Sigmoid colon (tissue), 6 donors: ENCODE measurements at regions not wholly inside any gene's neighbourhood (a gene's known extent, or its start where the extent isn't known, plus 50 kb on each side); places are given as distances from the start of the nearest gene placed in this dataset.

Source experiments
- DNase-seq: peaks from one replicate; pipeline ENCODE4 v3.0.0-alpha.2; 2019
- H3K27ac ChIP-seq, 4 donors: fragments of 200-600 bp; sonication (generic); one replicate each; pipeline ENCODE4 v1.5.1; 2016 to 2019; ENCODE audit warnings: mild to moderate bottlenecking in 1 of 4
- H3K27me3 ChIP-seq, 3 donors: fragments of 200-600 bp; sonication (generic); one replicate each; pipeline ENCODE4 v1.5.1; 2019; ENCODE audit warnings: mild to moderate bottlenecking in 1 of 3
- H3K36me3 ChIP-seq, 4 donors: fragments of 200-600 bp; sonication (generic); one replicate each; pipeline ENCODE4 v1.5.1; 2016 to 2019
- H3K4me1 ChIP-seq, 4 donors: fragments of 200-600 bp; sonication (generic); one replicate each; pipeline ENCODE4 v1.5.1; 2017 to 2019
- H3K4me3 ChIP-seq, 4 donors: fragments of 200-600 bp; sonication (generic); one replicate each; pipeline ENCODE4 v1.5.1; 2017 to 2019; ENCODE audit warnings: mild to moderate bottlenecking in 2 of 4, moderate library complexity in 1 of 4
- H3K9me3 ChIP-seq, 4 donors: fragments of 200-600 bp in 3 of 4; sonication (generic) in 3 of 4; one replicate each; pipeline versions ENCODE4 v1.5.1 to v1.6.1; 2013 to 2019
- CTCF ChIP-seq, 4 experiments: fragments of 450-650 bp in 3 of 4; fragments of 200-600 bp in 1 of 4; IDR thresholded peaks; one replicate each; pipeline ENCODE4 v1.5.1; 2016 to 2019; ENCODE audit warnings: antibody characterized with exemption in 4 of 4, mild to moderate bottlenecking in 3 of 4, moderate library complexity in 2 of 4
- EP300 ChIP-seq, 4 donors: sonication (generic); formaldehyde crosslinking; IDR thresholded peaks; one replicate each; pipeline ENCODE4 v1.6.1; 2017; ENCODE audit warnings: antibody characterized with exemption in 4 of 4
- POLR2A ChIP-seq, 2 donors: fragments of 450-650 bp; IDR thresholded peaks; one replicate each; pipeline ENCODE4 v1.6.1; 2016; ENCODE audit warnings: antibody characterized with exemption in 2 of 2, mild to moderate bottlenecking in 2 of 2, moderate library complexity in 2 of 2
- POLR2AphosphoS5 ChIP-seq, 4 donors: sonication (generic); formaldehyde crosslinking; IDR thresholded peaks; one replicate each; pipeline ENCODE4 v1.6.1; 2017; ENCODE audit warnings: antibody characterized with exemption in 4 of 4
- WGBS, 2 donors: extraction: QIAGEN DNeasy Blood & Tissue Kit; methylation state at CpG; one replicate each; pipeline ENCODE4 v1.1.7; 2013; 5-methylcytosine and 5-hydroxymethylcytosine counted together
- intact Hi-C: fragments of 100-400 bp; cut with DNase I; formaldehyde crosslinking; loops from one replicate; pipeline ENCODE4 v1.15.1; 2023
- donor health status: healthy with polysubstance abuse.
- donor health status: healthy.

- no peaks in the 10 kb centered on the region for H3K27me3 ChIP-seq
- peak overlapping the region in 2 of 4 donors; percentile 23 to 29 for H3K27ac ChIP-seq
- H3K4me1 ChIP-seq: peaks cover 0 to 18% (median 11%) of the 10 kb centered on the region in 4 donors
- H3K4me3 ChIP-seq: no peak overlapping the region
- no peaks in the 10 kb centered on the region for H3K36me3 ChIP-seq
- intact Hi-C loops: loop anchor here (10.0 kb wide), 1 partner anchor 537 kb away; no protein-coding TSS in a partner anchor
- WGBS, 2 donors: 25 to 53% methylated on average over 2 of the region's 2 CpGs
- no peak for DNase-seq
- no peak for TF ChIP-seq CTCF (IDR thresholded peaks at IDR 0.05)
- no peak for TF ChIP-seq POLR2AphosphoS5 (IDR thresholded peaks at IDR 0.05)
- TF ChIP-seq POLR2A (IDR thresholded peaks at IDR 0.05): no peak
- TF ChIP-seq EP300 (IDR thresholded peaks at IDR 0.05): no peak
- no peaks in the 10 kb centered on the region for H3K9me3 ChIP-seq
Observed at GRCh38 chr7:17521437-17521836, 223.0 kb downstream of the AHR start.

GRCh38 chr7:17523813-17524739, 225.6 kb downstream of the AHR start:
- Histone ChIP-seq H3K4me3 (no peak overlapping the region), H3K4me1 (peaks cover 0 to 18% (median 11%) of the 10 kb centered on the region in 4 donors), H3K27ac (peak overlapping the region in 1 of 4 donors; percentile 29), H3K36me3 (no peaks in the 10 kb centered on the region), H3K27me3 (no peaks in the 10 kb centered on the region), H3K9me3 (no peaks in the 10 kb centered on the region)
- intact Hi-C loops: loop anchor here (10.0 kb wide), 1 partner anchor 539 kb away; no protein-coding TSS in a partner anchor
- 33 to 56% methylated on average over 7 of the region's 7 CpGs for WGBS, 2 donors
- DNase-seq: no peak
- TF ChIP-seq CTCF (IDR thresholded peaks at IDR 0.05): no peak
- no peak for TF ChIP-seq POLR2A (IDR thresholded peaks at IDR 0.05)
- no peak for TF ChIP-seq EP300 (IDR thresholded peaks at IDR 0.05)
- no peak for TF ChIP-seq POLR2AphosphoS5 (IDR thresholded peaks at IDR 0.05)

- no peak for DNase-seq
- Histone ChIP-seq H3K27ac (peak overlapping the region in 1 of 4 donors; percentile 15), H3K27me3 (no peaks in the 10 kb centered on the region), H3K9me3 (no peaks in the 10 kb centered on the region), H3K4me3 (no peak overlapping the region), H3K36me3 (no peaks in the 10 kb centered on the region), H3K4me1 (peaks cover 0 to 18% (median 11%) of the 10 kb centered on the region in 4 donors)
- intact Hi-C loops: loop anchor here (10.0 kb wide), 1 partner anchor 540 kb away; no protein-coding TSS in a partner anchor
- TF ChIP-seq EP300 (IDR thresholded peaks at IDR 0.05): no peak
- no peak for TF ChIP-seq POLR2A (IDR thresholded peaks at IDR 0.05)
- no peak for TF ChIP-seq POLR2AphosphoS5 (IDR thresholded peaks at IDR 0.05)
- no peak for TF ChIP-seq CTCF (IDR thresholded peaks at IDR 0.05)
- 62 to 74% methylated on average over 3 of the region's 3 CpGs for WGBS, 2 donors
Observed at GRCh38 chr7:17524746-17525145, 226.3 kb downstream of the AHR start.

- Histone ChIP-seq H3K4me3 (no peak overlapping the region), H3K27ac (no peak overlapping the region), H3K36me3 (no peaks in the 10 kb centered on the region), H3K9me3 (no peaks in the 10 kb centered on the region), H3K27me3 (no peaks in the 10 kb centered on the region), H3K4me1 (peaks cover 0 to 15% (median 10%) of the 10 kb centered on the region in 4 donors)
- DNase-seq: no peak
- intact Hi-C loops: loop anchor here (10.0 kb wide), 1 partner anchor 542 kb away; no protein-coding TSS in a partner anchor
- no peak for TF ChIP-seq EP300 (IDR thresholded peaks at IDR 0.05)
Observed at GRCh38 chr7:17526621-17527020, 228.2 kb downstream of the AHR start.

GRCh38 chr7:17528636-17529035, 230.2 kb downstream of the AHR start:
- no peaks in the 10 kb centered on the region for H3K9me3 ChIP-seq
- DNase-seq: no peak
- no peak overlapping the region for H3K4me3 ChIP-seq
- H3K27ac ChIP-seq: no peak overlapping the region
- intact Hi-C loops: loop anchor here (10.0 kb wide), 1 partner anchor 544 kb away; no protein-coding TSS in a partner anchor
- no peak for TF ChIP-seq EP300 (IDR thresholded peaks at IDR 0.05)
- no peak for TF ChIP-seq POLR2A (IDR thresholded peaks at IDR 0.05)
- TF ChIP-seq CTCF (IDR thresholded peaks at IDR 0.05): no peak
- TF ChIP-seq POLR2AphosphoS5 (IDR thresholded peaks at IDR 0.05): no peak
- H3K36me3 ChIP-seq: no peaks in the 10 kb centered on the region
- H3K4me1 ChIP-seq: peaks cover 0 to 6% (median 3%) of the 10 kb centered on the region in 4 donors
- H3K27me3 ChIP-seq: no peaks in the 10 kb centered on the region
